ENCODE measurements at regions not wholly inside any gene's neighbourhood (a gene's known extent, or its start where the extent isn't known, plus 50 kb on each side); places are given as distances from the start of the nearest gene placed in this dataset.
A peak's percentile ranks its signal among the peaks of the same experiment; 100 is the strongest.
"Not testable (repeated sequence)": the region's sequence is repeated elsewhere in the genome, so short reads cannot be mapped to it uniquely, and the experiment has no call there.

DNA sequence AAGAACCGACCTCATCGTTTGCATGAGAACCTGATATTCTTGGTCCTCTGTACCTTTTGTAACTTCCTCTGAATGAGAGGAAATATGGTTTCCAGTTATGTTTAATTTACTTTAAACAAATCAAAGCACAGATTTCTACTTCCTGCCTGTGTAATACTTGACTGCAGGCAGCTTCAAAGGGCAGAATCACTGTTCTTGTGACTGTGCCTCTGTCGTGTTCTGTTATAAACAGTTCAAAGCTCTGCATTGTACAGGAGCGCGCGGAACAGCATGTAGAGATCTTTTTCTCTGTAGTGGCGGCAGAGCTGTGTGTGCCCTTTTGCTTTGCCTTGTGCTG is 73.2 kb upstream of the CLDN5 start:
- peak overlapping the region; percentile 76 for H3K27ac ChIP-seq
- H3K4me3 ChIP-seq, result no peak overlapping the region
- H3K27me3 ChIP-seq (ENCODE audit: low read depth), result no peaks in the 10 kb centered on the region
- H3K4me1 ChIP-seq, result peaks cover 32% of the 10 kb centered on the region
- no peak for DNase-seq
- intact Hi-C loops (cut with DNase I), result no loop called here
- no peaks in the 10 kb centered on the region for H3K36me3 ChIP-seq
- peak; percentile 41 to 61 for ATAC-seq
- H3K9me3 ChIP-seq, result no peaks in the 10 kb centered on the region
- TF ChIP-seq, protein P1, sequence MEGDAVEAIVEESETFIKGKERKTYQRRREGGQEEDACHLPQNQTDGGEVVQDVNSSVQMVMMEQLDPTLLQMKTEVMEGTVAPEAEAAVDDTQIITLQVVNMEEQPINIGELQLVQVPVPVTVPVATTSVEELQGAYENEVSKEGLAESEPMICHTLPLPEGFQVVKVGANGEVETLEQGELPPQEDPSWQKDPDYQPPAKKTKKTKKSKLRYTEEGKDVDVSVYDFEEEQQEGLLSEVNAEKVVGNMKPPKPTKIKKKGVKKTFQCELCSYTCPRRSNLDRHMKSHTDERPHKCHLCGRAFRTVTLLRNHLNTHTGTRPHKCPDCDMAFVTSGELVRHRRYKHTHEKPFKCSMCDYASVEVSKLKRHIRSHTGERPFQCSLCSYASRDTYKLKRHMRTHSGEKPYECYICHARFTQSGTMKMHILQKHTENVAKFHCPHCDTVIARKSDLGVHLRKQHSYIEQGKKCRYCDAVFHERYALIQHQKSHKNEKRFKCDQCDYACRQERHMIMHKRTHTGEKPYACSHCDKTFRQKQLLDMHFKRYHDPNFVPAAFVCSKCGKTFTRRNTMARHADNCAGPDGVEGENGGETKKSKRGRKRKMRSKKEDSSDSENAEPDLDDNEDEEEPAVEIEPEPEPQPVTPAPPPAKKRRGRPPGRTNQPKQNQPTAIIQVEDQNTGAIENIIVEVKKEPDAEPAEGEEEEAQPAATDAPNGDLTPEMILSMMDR (IDR thresholded peaks at IDR 0.05), result no peak

DNA sequence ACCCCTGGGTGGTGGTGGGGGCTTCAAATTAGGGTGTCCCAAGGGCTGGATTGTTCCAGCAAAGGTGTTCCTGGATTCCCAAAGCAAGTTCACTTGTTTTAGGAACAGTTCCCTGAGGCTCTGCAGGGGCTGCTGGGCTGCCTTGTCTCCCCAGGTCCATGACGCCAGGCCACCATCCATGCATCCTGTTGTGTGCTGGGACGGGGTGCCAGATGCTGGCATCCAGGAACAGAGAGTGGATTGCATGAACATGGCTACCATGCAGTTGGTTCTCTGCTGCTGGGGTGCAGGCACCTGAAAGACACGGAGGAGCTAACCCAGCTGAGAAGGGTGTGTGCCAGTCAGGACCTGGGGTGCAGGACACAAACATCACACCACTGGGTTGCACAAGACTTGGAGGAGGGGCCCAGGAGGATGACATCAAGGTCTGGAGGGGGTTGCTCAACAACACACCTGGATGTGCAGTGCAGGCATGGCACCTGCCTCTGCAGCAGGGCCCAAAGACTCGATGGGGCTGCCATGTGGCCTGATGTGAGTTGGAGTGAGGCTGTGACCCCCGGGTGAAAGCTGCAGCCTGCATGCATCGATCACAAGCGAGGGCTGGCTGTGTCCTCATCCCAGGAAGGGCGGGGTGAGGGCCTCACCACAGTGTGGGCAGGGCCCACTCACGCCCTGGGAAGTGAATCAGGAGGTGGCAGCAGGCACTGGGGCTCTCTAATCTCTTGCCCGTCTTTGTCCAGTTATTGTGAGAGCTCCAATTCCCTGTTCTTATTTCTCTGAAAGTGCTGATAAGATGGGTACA is 74.0 kb upstream of the CLDN5 start:
- TF ChIP-seq, protein P1 (IDR thresholded peaks at IDR 0.05), result no peak
- intact Hi-C loops (cut with DNase I), result no loop called here
- H3K9me3 ChIP-seq, result no peaks in the 10 kb centered on the region
- H3K4me1 ChIP-seq, result peaks cover 29% of the 10 kb centered on the region
- H3K27me3 ChIP-seq (ENCODE audit: low read depth), result no peaks in the 10 kb centered on the region
- H3K27ac ChIP-seq, result peak overlapping the region; percentile 76
- no peaks in the 10 kb centered on the region for H3K36me3 ChIP-seq
- ATAC-seq (peak; percentile 62 to 76), DNase-seq (peak; percentile 56)
- no peak overlapping the region for H3K4me3 ChIP-seq

DNA sequence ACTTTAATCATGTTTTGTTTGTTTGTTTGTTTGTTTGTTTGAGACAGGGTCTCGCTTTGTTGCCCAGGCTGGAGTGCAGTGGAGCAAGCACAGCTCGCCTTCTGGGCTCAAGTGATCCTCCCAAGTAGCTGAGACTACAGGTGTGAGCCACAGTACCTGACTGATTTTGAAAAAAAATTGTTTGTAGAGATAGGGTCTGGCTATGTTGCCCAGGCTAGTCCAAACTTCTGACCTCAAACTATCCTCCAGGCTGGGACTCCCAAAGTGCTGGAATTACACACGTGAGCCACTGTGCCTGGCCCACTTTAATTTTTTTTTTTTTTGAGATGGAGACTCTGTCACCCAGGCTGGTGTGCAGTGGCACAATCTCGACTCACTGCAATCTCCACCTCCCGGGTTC is 74.8 kb upstream of the CLDN5 start:
- Histone ChIP-seq H3K27ac (peak overlapping the region; percentile 76), H3K4me3 (no peak overlapping the region), H3K27me3 (ENCODE audit: low read depth) (no peaks in the 10 kb centered on the region), H3K36me3 (no peaks in the 10 kb centered on the region), H3K9me3 (no peaks in the 10 kb centered on the region), H3K4me1 (peaks cover 27% of the 10 kb centered on the region)
- ATAC-seq, result no peak
- TF ChIP-seq, protein P1 (IDR thresholded peaks at IDR 0.05), result no peak
- intact Hi-C loops (cut with DNase I), result no loop called here
- no peak for DNase-seq

DNA sequence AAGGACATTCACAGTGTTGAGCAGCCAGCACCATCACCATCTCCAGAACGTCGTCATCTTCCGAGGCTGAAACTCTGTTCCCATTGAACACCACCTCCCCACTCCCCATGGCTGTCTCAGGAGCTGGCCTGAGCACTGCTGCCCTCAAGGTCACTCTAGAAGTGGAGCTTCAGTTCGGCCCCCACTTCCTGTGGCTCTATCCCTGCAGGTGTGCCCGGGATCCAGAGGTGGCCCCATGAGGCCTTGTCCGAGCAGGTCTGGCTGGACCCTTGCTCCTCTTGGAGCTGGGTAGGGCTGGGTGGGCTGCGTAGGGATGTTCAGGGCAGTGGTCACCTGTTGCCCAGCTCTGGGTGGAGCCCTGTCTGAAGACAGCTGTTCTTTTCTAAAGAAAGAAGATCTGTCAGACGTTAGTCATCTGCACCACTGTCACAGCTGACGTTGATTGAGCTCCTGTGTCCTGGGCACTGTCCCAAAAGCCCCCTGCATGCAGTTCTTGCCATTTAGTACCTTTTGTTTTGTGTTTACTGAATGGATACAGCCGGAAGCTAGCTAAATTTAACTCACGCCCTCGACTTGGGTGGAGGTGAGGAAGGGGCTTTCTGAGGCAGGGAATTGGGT is 75.5 kb upstream of the CLDN5 start:
- peaks cover 27% of the 10 kb centered on the region for H3K4me1 ChIP-seq
- TF ChIP-seq, protein P1 (IDR thresholded peaks at IDR 0.05), result no peak
- H3K9me3 ChIP-seq, result no peaks in the 10 kb centered on the region
- no peak overlapping the region for H3K27ac ChIP-seq
- no peaks in the 10 kb centered on the region for H3K36me3 ChIP-seq
- intact Hi-C loops (cut with DNase I), result no loop called here
- H3K27me3 ChIP-seq (ENCODE audit: low read depth), result no peaks in the 10 kb centered on the region
- DNase-seq (no peak), ATAC-seq (peak in 1 of 2 donors; percentile 6)
- H3K4me3 ChIP-seq, result no peak overlapping the region

DNA sequence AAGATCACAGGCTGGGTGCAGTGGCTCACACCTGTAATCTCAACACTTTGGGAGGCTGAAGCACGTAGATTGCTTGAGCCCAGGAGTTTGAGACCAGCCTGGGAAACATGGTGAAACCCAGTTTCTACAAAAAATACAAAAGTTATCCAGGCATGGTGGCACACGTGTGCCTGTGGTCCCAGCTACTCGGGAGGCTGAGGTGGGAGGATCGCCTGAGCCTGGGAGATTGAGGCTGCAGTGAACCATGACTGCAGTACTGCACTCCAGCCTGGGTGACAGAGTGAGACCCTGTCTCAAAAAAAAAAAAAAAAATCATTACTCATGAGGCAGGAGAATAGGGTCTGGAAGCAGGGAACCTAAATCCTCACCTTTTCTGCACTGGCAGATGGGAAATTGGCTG is 79.1 kb upstream of the CLDN5 start:
- H3K27ac ChIP-seq; H3K27me3 ChIP-seq (ENCODE audit: low read depth); H3K9me3 ChIP-seq; intact Hi-C loops (cut with DNase I); H3K36me3 ChIP-seq; ATAC-seq; DNase-seq; H3K4me3 ChIP-seq: not testable (repeated sequence)
- peaks cover 32% of the 10 kb centered on the region for H3K4me1 ChIP-seq

DNA sequence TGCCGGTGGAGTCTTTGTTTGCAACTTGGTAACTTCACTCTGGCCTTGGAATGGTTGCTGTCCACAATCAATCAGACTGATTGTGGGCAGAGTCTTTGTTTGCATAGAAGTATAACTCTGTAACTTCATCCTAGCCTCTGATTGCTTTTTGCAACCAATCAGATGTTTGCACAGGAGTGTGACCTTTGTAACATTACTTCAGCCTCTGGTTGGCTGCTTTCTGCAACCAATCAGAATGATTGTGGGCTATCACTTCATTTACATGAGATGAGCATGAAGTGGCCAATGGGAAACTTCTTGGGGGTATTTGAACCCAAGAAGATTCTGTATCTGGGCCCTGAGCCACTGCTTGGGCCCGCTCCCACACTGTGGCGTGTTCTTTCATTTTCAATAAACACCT is 79.6 kb upstream of the CLDN5 start:
- no peak overlapping the region for H3K4me3 ChIP-seq
- H3K27ac ChIP-seq, result no peak overlapping the region
- TF ChIP-seq, protein P1 (IDR thresholded peaks at IDR 0.05), result no peak
- peaks cover 27% of the 10 kb centered on the region for H3K4me1 ChIP-seq
- no peak for DNase-seq
- no peak for ATAC-seq
- H3K27me3 ChIP-seq (ENCODE audit: low read depth), result peaks cover 7% of the 10 kb centered on the region
- H3K36me3 ChIP-seq, result no peaks in the 10 kb centered on the region
- intact Hi-C loops (cut with DNase I), result no loop called here
- no peaks in the 10 kb centered on the region for H3K9me3 ChIP-seq

Data from lower lobe of right lung (tissue), 2 donors.